LoVo (cell line): ENCODE measurements at regions not wholly inside any gene's neighbourhood (a gene's known extent, or its start where the extent isn't known, plus 50 kb on each side); places are given as distances from the start of the nearest gene placed in this dataset.

Source experiments
- DNase-seq: peaks from one replicate; pipeline ENCODE4 v3.0.0-alpha.2; 2016; ENCODE audit warnings: low spot score

DNA sequence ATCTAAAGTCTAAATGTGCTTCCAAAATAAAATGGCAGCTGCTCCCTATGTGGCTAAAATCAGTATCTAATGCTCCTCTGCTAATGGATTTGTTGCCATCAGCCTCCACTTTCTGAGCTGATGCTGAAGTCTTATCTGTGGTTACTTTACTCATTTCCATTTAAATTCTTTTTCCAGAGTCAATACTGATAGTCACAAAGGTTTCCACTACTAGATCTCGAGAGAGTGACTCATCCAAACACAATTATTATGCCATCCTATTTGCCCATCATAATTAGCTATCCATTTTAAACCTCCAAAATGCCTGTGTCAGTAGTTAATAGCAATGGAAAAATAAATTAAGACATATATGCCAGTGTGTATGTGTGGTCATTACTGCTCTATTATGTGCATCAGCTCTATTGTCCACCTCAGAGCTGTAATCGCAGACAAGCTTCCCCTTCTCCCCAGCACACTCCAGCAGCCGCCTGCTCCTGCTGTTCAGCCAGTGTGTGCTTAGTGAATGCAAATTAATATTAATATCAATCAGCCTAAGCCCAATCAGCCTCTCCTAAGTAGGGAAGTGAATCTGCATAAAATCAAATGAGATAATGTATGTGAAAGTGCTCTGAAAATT, 199.8 kb upstream of the ZIC3 start:
- no peak for DNase-seq

DNA sequence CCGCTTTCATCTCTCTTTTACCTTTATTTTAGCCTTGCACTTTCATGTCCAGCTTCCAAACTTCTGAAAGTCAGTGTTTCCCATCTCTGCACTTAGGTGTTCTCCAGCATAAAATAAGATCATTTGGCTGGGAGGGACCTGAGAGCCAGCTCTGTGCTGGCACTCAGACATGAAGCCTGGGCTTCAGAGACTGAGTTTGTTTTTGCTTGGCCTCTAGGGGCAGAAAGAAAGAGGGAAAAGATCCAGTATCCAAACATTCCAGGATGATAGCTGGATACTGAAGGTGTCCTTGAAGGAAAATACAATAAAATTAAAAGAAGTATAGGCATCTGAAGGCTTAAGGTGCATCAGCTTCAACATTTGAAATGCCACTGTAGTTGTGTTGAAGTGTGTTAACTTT, 202.4 kb upstream of the ZIC3 start:
- no peak for DNase-seq

DNA sequence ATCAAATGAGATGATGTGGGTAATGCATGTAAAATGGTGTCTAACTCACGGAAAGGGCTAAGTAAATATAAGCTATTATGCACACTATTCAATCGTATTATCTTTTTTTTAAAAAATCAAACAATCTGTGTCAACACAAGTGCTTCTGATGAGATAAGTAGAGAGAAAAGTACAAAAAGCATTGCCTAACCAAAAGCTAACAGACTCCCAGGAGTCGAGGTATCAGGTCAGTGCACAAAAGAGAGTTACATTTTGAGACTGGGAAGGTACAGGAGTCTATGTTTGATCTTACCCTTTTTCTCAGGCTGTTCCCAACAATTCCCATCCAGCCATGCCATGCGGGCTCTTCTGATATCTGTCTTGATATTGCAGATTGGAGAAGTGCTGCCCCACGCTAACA, 203.3 kb upstream of the ZIC3 start:
- DNase-seq, result no peak

DNA sequence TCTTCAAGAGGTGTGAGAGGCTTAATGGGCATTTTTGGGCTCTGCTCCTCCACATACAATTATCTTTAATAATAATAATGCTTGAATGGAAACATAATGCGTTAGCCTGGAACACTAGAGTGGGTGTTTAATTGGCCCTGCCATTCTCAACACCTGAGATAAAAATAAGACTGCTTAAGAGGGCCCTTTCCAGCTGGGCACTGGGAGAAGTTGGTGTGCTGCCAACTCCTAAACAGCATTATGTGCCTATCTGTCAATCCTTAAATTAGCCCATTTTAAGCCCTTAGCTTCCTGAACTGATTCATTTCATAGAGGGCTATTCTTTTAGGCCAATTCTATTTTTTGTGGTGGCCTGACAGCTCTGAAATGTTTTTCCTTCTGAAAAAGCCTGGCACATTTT, 211.1 kb upstream of the ZIC3 start:
- DNase-seq, result no peak

DNA sequence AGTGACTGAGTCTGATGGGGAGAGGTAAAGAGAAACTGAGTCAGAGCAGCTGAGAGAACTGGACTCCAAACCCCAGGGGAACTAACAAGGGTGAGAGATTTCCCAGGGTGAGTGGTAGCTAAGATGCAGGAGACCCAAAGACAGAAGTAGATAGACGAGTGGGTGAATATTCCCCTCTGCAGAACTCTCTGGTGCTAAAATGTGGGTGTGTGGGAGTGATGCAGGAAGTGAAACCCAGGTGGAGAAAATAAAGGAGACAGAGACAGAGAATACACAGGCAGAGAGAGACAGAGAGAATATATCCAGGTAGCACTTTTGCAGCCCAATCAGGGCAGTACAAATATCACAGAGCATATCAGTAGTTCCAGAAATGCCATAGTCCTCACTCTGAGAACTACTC, 212.5 kb upstream of the ZIC3 start:
- DNase-seq, result no peak

DNA sequence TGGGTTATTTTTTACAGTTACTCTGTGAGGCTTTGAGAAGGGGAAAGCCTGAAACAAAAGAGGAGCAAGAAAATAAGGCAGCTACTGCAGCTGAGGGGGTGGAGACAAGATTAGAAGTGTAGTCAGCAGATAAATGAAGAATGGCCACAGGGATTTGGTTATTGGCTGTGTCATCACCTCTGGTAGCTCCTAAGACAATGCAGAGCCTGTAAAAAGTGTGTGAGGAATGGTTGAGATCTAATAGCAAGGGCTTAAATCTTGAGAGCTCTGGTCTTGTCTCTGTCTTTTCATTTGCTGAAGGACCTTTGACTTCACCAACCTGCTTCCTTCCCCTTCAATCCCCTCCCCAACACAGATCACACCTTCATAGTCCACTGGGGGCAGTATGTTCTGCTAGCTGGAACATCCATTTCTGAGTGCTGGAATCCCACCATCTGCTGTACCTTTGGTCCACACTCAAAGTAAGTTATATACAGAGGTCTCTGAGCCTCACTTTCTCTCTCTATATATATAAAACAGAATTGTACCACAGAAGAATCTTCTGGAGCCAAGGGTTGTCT, 213.7 kb upstream of the ZIC3 start:
- DNase-seq, result no peak

DNA sequence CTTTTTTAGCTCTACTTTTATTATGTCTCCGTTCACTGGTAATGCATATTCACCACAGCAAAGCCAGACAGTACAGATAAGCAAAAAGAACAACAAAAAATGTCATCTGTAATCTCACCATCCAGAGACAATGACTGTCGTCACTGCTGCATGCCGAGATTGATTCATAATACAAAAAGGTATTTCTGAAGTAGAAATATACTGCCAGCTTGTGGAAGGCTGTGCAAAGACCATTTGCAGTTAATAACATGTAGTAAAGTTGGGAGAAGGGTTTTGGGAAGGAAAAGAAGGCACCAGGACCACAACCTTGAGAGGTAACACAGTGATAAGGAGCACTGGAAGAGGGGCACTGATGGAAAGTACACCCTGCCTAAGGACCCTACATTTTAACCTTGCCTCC, 223.0 kb upstream of the ZIC3 start:
- no peak for DNase-seq

DNA sequence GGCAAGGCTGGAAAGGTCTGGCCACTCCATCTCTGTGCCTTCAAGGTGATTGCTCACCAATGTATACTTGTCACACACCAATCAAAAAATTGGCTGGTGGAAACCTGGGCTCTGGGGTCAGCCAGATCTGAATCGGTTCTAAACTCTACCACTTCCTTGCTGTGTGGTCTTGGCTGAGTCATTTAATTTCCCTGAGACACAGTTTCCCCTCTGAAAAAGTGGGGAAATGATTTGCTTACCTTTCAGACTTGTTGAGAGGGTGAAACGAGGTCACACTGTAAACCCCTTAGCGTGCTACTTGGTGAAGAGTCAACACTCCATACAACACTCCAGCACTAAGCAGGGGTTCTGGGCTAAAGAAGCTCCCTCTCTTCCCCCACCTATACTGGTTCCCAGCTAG, 252.3 kb upstream of the ZIC3 start:
- DNase-seq, result no peak

DNA sequence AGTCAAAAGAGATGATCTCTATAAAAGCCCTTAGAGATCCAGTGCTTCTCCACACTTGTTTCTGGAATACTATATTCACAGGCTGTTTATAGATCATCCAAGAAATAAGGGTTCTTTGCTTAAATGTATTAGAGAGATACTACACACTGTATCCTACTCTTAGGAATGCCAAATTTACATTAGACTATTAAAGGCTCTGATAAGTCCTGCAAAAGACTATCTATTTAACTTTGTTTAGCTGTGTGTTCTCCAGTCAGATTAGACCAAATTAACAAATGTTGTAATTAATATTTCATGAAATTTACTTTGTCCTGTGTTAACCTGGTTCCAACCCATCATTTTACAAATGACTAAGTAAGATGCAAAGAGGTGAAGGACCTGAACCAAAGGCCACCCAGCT, 260.5 kb upstream of the ZIC3 start:
- DNase-seq, result no peak

DNA sequence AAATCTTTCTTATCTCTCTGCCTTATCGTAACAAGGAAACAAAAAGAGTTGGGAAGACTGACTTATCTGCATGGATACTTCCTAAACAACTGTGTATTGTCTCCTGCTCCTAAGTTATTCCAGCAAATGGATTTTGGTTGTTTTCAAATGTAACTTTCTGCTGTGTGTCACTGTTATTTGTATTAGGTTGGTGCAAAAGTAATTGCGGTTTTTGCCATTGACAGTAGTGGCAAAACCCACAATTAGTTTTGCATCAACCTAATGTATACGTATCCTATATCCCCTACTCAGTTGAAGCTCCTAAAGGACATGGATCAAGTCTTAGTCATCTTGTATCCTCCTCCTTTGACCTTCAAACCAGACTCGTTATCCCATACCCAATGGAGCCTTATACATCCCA, 263.4 kb upstream of the GPR101 start:
- DNase-seq, result no peak

DNA sequence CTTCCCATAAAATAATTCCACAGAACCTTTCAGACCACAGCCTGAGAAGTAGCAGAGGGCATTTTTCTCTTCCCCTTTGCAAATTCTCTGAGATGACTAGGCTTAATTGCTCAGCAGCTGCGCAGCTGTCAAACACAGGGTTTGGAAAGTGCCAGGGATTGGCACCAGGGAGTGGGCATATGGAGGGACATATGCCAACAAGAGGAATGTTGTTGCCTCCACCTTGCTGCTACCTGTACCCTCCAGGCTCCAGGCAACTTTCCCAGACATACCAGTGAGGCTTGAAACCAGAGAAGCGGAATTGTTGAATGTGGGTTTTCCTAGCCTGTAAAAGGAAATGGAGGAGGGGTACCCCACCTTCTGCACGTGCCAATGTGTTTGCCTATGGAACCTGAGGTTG, 256.2 kb upstream of the GPR101 start:
- no peak for DNase-seq

DNA sequence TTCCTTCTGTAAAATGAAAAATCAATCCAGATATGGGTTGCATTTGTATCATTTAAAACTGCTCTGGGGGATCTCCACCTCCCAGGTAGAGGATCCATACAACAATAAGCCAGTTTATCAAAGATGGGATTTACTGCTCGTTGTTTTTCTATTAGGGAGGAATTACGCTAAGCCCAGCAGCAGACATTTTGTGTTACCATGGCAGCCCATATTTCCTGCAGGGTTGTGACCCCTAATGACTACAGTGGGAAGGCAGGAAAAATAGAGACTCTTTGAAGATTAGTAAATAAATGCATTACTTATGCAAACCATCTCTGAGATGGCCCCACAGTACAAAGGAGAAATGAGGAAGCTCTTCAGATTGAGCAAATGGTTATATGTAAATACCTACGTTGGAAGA, 253.4 kb upstream of the GPR101 start:
- no peak for DNase-seq

DNA sequence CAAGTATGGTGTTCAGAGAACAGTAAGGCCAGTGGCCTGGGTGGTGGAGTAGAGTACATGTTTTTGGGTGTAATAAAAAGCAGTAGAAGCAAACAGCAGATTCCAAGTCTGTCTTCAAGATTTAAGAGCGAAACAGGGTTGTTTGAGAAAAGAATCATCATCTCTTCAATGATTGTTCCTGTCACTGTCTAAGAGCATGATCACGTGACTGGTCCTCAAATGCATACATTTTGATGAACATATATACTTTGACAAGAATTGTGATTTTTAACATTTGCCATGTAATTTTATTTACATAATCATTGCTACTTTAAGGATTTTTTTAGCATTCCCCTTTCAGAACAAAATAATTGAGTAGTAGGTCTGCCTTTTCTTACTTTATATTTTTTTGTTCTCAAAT, 252.6 kb upstream of the GPR101 start:
- DNase-seq, result no peak

DNA sequence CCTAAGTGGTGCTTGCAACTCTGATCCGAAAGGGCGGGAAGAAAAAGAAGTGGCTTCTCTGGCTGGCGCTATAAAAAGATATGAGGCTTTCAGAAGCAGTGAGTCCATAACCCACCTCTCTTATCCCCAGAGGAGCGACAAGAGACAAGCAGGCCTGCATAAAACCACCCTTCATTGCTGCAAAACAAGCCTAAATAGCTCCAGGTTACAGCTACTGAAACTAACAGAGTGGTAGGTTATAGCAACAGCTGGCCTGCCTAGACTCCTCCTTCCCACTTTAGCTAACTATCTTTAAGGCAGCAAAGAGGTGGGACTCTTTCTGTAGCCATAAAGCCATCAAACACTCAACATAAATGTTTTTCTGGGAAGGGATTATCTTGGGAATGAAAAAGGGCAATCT, 245.0 kb upstream of the GPR101 start:
- DNase-seq, result no peak

DNA sequence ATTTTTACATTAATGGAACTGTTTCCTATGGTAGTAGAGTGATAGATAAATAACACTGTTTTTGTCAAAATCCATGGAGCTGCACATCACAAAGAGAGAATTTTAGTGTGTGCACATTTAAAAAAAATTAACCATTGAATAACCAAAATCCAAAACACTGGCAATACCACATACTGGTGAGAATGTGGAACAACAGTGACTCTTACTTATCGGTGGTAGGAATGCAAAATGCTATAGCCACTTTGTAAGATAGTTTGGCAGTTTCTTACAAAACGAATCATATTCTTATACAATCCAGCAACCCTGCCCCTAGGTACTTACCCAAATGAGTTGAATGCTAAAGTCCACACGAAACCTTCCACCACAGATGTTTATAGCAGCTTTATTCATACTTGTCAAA, 229.6 kb upstream of the GPR101 start:
- DNase-seq, result no peak

DNA sequence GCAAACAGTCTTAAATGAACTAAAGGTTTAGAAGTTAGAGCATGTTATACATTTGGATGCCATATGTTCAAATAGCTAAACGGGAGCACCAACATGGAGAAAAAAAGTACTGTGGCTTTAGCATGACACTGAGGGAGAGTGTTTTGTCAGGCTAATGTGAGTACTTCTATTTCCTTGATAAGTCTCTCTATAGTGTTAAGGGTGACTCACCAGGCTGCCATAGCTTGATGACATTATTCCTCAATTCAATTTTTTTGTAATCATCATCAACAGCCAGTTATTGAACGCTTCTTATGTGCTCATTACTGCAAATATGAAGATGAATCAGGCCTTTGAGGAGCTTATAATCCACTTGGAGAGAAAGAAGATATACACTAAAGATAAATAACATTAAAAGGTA, 211.4 kb upstream of the GPR101 start:
- no peak for DNase-seq

DNA sequence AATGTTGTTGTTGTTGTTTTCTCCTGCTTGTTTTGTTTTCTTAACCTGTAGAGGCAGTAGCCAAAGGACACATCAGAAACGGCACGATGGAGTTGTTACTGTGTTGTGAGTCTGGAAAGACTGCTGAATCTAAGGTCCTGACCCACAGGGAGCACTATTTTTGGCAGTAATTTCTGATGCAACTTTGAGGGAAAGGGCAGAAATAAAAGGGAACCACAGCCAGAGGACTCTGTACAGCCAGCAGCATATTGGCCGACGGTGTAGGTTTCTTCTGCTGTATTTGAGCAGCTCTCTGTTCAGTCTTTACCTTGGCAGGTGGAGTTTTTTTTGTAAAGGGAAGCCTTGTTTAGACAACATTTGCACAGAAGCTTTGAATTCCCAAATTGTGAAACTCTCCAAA, 203.0 kb upstream of the GPR101 start:
- DNase-seq, result no peak

DNA sequence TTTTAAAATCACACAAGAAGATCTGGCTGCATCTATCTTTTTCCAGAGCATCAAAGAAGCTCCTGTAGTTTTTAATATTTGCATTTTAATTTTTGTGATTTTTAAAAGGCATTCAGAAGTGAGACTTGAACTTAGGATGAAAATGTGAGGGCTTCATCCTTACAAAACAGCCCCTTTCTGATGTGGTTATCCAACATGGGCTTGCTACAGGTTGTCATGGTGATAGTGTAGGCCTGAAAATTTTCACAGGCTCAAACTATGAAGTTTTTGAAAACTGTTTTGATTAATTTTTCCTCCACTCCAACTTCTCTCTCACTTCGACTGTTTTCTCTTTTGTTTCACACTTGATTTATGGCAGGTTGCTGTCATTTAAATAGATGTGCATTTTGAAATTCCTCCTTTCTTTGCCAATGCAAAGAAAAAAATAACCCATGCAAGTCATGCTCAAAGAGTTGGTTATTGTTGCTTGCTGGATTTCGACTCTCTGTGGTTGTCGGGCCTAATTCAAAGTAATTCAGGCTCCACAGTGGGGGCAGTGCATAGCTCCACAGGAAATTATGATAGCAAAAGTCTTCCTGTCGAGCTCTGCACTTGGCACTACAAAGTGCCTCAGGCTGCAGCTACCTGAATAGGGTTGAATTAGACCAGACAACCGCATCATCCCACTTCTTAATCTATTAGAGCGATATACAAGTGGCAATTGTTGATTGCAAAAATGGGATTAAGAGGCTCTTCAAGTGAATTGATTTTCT, 201.0 kb upstream of the GPR101 start:
- no peak for DNase-seq

DNA sequence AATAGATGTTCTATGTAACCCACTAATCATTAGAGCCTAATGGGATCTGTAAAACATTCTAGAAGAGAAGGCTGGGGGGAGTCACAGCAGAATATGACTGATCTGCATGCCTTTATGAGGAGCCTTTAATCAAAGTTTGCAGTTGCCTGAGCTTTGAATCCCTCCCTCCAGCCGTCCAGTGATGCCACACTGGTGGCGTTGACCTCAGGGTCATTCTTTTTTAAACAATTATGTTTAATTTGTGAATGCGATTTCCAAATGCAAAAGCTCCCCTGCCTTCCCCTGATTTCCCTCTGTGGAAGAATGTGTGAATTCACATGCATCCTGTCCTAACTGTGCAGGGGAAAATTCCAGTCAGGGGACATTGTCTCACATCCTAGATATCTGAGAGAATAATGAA, 199.7 kb upstream of the GPR101 start:
- no peak for DNase-seq

DNA sequence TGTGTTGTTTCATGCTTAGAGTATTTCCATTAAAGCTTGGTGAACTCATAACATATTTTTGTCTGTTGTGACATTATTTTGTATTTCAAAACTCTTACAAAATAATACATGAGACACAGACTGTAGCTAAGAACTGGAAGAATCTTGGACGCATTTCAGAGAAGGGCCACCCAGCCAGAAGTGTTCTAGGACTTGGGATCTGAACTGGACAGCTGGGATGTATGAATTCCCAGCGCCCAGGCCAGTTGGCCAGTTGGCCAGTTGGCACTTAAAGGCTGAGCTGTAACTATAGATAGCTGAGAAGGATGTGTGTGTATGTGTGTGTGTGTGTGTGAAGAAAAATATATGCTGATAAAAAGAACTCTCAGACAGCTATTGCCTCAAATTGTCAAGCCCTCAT, 193.4 kb upstream of the GPR101 start:
- no peak for DNase-seq

DNA sequence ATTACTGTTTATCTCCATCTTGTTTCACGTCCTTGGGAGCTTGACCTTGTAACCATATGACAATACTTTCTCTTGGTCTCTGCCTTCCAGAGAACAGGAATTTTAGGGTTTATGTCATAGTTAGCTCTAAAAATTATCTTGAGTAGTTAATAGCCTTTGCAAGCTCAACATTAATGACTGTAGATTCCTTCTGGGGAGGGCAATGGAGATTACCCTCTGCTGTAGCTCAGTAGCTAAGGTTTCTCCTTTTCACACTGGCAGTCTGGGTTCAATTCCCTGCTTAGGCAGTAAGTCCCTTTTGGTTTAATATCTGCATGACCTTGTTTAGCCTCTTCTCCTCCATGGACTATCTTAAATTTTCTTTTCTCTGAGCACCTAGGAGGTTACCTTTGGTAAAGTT, 181.7 kb upstream of the GPR101 start:
- no peak for DNase-seq

DNA sequence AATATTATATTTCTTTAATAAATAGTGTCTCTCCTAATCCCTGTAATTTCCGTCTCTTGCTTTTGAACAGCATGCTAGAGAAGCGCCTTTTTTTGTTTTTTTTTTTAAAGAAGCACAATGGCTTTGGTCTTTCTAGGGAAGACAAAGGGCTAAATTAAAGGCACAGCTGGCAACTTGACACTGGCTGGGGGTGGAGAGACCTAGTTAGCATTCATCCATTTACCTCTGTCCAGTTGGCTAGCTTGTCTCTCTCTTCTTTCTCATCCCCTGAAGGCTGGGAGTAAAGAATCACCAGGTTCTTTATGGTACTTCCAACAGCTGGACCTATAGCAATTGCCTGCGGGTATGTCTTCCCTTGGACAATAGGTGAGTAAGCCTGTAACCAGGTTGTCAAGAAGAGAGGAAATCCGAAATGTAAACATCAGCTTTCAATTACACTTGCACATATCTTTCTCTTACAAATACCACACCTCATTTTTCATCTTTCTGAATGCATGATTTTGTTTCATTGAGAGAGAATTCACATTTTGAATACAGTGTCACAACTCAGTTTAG, 178.4 kb upstream of the GPR101 start:
- no peak for DNase-seq

DNA sequence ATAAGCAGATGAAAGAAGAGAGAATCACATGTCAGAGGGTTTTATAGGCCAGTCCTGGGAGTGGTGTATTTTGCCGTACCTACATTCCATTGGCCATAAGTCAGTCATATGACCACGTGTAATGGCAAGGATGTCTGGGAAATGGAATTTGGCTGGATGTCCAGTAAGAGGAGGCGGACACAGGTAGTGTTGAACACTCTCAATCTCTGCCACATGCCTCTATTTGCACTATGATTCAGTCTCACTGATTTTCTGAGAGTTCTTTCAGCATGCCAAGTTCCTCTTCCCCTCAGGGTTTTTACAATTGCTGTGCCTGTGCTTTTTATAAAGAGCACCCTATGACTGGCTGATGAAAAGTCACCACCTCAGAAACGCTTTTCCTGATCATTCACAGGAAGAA, 164.2 kb upstream of the GPR101 start:
- DNase-seq, result no peak

DNA sequence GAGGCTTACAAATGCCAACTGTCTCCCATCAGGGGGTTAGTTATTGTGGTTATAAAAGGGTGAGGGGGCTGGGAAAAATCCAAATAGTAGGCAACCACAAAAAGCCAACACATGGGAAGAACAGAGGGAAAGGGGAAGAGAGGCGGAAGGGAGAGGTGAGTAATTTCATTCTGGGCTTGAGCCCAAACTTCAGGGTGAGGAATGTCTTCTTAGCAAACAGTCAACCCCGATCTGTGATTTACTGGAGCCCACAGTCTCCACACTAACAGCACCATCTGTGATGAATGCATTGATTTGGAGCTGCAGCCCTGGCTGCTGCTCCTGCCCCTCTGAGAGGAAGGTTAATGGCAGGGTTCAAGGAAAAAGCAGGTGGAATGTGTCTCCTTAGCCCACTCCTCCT, 162.2 kb upstream of the GPR101 start:
- DNase-seq, result no peak
